Activated CD8-positive, alpha-beta T cell treated with anti-CD3 and anti-CD28 coated beads for 36 hours (primary cell): ENCODE measurements at regions not wholly inside any gene's neighbourhood (a gene's known extent, or its start where the extent isn't known, plus 50 kb on each side); places are given as distances from the start of the nearest gene placed in this dataset.

Experiments
- ATAC-seq: fragments of 200-7000 bp; cut with Tn5 transposase; one replicate; pipeline ENCODE4 v1.10.0; 2021; ENCODE audit warnings: mild to moderate bottlenecking, moderate library complexity
- CTCF ChIA-PET: fragments of 350-600 bp; sonication (Branson Sonifier 250); formaldehyde crosslinking; loops from one replicate; lab custom pipeline; 2021; ENCODE audit warnings: antibody characterized with exemption; lab: Charles Lee
- POLR2A ChIA-PET: fragments of 350-600 bp; sonication (Branson Sonifier 250); formaldehyde crosslinking; loops from one replicate; lab custom pipeline; 2021; ENCODE audit warnings: antibody characterized with exemption; lab: Charles Lee
- DNase-seq: peaks from one replicate; pipeline ENCODE4 v3.0.0-alpha.2; 2020
- H3K27ac Mint-ChIP-seq: one replicate; pipeline ENCODE4 v1.8.0; 2021; ENCODE audit warnings: mild to moderate bottlenecking, mixed read lengths
- H3K27me3 Mint-ChIP-seq: one replicate; pipeline ENCODE4 v1.8.0; 2021; ENCODE audit warnings: mixed read lengths
- H3K36me3 Mint-ChIP-seq: one replicate; pipeline ENCODE4 v1.8.0; 2021; ENCODE audit warnings: low read depth, mixed read lengths
- H3K4me1 Mint-ChIP-seq: one replicate; pipeline ENCODE4 v1.8.0; 2021; ENCODE audit warnings: low read depth, mixed read lengths
- H3K4me3 Mint-ChIP-seq: one replicate; pipeline ENCODE4 v1.8.0; 2021; ENCODE audit warnings: mild to moderate bottlenecking, moderate library complexity, mixed read lengths
- H3K9me3 Mint-ChIP-seq: one replicate; pipeline ENCODE4 v1.8.0; 2021; ENCODE audit warnings: mixed read lengths
- intact Hi-C: fragments of 100-400 bp; cut with micrococcal nuclease; formaldehyde crosslinking; loops from one replicate; pipeline ENCODE4 v1.10.0; 2022
- TF ChIP-seq, protein P1 (sequence below): fragments of 200-600 bp; IDR thresholded peaks from one replicate; pipeline ENCODE4 v1.8.0; 2022; ENCODE audit warnings: antibody characterized with exemption, mild to moderate bottlenecking

DNA sequence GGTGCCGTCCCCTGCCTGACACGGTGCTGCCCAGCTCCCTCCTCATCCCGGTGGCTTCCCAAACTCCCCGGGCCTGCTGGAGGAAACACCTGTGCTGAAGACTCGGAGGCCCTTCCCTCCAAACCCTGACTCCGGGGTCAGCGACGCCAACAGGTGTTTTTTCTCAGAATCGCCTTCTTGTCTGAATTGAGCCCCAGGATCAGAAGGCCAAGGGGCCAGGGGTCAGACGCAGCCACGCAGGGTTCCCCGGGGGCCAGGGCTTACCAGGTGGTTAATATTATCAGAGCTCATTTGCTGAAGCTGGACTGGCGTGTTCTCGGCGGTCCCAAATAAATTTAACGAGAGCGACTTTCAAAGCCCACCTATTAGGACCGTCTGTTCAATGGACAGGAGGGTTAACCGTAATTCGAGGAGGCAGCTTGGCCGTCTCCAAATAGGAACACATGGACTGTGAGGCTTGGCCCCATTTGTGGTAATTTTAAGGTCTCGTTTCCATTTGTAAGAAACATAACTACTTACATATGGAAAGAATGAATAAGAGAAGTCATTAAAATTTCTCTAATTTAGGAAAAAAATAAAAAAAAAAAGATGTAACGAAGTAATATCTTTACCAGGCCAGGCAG is 239.3 kb downstream of the CRLF2 start:
- TF ChIP-seq, protein P1, sequence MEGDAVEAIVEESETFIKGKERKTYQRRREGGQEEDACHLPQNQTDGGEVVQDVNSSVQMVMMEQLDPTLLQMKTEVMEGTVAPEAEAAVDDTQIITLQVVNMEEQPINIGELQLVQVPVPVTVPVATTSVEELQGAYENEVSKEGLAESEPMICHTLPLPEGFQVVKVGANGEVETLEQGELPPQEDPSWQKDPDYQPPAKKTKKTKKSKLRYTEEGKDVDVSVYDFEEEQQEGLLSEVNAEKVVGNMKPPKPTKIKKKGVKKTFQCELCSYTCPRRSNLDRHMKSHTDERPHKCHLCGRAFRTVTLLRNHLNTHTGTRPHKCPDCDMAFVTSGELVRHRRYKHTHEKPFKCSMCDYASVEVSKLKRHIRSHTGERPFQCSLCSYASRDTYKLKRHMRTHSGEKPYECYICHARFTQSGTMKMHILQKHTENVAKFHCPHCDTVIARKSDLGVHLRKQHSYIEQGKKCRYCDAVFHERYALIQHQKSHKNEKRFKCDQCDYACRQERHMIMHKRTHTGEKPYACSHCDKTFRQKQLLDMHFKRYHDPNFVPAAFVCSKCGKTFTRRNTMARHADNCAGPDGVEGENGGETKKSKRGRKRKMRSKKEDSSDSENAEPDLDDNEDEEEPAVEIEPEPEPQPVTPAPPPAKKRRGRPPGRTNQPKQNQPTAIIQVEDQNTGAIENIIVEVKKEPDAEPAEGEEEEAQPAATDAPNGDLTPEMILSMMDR, result no peak
- Mint-ChIP-seq H3K27ac (no peak overlapping the region), H3K36me3 (no peaks in the 10 kb centered on the region), H3K4me1 (no peaks in the 10 kb centered on the region), H3K4me3 (no peak overlapping the region), H3K9me3 (peaks cover 9% of the 10 kb centered on the region), H3K27me3 (peaks cover 1% of the 10 kb centered on the region)
- POLR2A ChIA-PET, result no interaction called here
- DNase-seq (no peak), ATAC-seq (no peak)
- CTCF ChIA-PET, result no interaction called here
- intact Hi-C loops, result no loop called here

DNA sequence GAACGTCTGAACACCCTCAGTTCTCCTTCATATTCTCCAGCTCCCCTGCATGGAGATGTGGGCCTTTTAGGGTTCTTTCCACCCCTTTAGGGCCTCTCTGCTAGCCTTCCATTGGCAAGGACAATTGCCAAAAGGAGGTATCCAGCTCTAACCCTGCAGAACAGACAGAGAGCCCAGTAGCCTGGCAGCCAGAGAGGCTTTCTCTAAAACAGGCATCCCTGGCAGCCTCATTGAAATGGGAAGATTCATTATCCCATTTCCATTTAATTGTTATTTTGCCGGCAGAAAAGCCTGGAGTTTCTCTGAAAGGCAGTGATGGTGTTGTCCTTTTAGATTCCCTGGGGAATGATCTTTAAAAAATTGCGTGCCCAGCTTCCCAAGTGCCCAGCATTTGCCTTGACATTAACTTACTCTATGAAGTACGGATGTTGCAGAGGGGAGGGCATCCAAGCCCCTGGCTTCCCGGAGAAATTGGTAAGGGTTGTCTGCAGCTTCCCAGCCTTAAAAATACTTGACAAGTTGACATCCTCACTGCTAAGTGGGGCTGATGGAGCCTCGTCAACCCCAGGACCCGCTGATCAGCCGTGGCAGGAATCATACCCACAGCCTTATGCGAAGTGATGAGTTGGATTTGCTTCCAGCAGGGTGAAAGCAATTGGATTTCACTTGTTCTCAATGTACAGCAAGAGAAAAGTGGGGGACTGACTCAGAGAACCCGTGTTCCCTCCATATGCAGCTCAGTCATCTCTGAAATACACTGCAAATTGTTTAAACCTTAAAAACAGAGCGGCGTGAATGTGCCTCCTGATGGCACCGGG is 244.1 kb downstream of the CRLF2 start:
- no peak overlapping the region for H3K4me3 Mint-ChIP-seq
- H3K36me3 Mint-ChIP-seq, result no peaks in the 10 kb centered on the region
- DNase-seq, result no peak
- ChIA-PET CTCF (no interaction called here), POLR2A (no interaction called here)
- H3K27me3 Mint-ChIP-seq, result no peaks in the 10 kb centered on the region
- intact Hi-C loops, result no loop called here
- no peaks in the 10 kb centered on the region for H3K9me3 Mint-ChIP-seq
- H3K27ac Mint-ChIP-seq, result no peak overlapping the region
- peaks cover 3% of the 10 kb centered on the region for H3K4me1 Mint-ChIP-seq
- TF ChIP-seq, protein P1, result no peak
- no peak for ATAC-seq

DNA sequence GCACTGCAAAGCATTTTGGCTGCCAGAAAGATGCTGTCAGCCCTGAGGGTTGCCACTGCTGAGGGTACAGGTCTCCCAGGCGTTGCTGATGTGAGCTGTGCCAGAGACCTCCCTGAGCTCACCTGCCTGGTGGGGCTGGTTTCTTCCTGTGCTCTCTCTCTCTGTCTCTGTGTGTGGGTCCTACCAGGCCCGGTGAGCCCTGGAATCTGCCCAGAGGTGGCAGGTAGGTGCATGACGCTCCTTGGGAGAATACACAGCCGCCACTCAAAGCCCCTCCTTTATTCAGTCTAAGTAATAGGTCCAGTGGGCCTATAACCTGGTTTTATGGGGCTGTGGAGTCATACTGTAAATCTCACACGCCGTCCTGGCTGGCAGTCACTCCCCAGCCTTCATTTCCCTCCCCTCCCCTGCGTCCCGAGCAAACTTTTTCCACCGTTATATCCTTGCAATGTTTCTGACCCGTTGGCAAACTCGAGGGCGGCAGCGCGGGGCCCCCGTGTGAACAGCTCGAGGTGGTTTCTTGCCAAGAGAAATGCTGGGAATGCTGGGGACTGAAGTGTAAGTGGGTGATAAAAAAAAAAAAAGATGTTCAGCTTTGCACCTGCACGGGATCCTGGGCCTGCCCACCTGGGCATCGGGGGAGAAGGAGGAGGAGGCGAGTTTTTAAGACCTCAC is 245.9 kb downstream of the CRLF2 start:
- no peak overlapping the region for H3K27ac Mint-ChIP-seq
- CTCF ChIA-PET, result no interaction called here
- no peaks in the 10 kb centered on the region for H3K36me3 Mint-ChIP-seq
- ATAC-seq, result no peak
- no peak overlapping the region for H3K4me3 Mint-ChIP-seq
- H3K27me3 Mint-ChIP-seq, result peaks cover 1% of the 10 kb centered on the region
- POLR2A ChIA-PET, result no interaction called here
- peaks cover 3% of the 10 kb centered on the region for H3K4me1 Mint-ChIP-seq
- intact Hi-C loops, result no loop called here
- TF ChIP-seq, protein P1, result no peak
- no peak for DNase-seq
- no peaks in the 10 kb centered on the region for H3K9me3 Mint-ChIP-seq

DNA sequence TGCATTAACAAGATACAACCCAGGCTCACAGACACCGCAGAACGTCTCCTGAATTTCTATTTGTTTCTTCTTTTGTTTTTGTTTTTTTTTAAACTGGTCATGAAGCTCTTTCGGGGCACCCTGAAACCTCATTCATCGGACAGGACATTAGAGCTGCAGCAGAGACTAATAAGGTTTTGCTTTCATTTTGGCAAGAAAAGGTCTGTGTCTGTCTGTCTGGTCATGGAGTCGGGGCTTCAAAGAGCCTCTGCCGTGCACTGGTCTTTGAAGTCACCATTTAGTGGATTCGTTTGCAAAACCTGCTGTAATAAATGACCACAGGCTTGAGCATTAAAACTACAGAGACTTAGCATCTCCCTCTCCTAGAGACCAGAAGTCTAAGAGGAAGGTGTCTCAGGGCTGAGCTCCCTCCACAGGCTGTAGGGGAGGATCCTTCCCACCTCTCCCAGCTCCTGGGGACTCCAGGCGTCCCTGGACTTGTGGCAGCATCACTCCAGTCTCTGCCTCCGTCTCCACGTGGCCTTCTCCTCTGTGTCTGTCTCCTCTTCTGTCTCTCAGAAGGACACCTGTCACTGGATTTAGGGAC is 247.5 kb downstream of the CRLF2 start:
- Mint-ChIP-seq H3K36me3 (no peaks in the 10 kb centered on the region), H3K4me1 (peaks cover 3% of the 10 kb centered on the region), H3K4me3 (no peak overlapping the region), H3K27ac (no peak overlapping the region), H3K9me3 (no peaks in the 10 kb centered on the region), H3K27me3 (peaks cover 1% of the 10 kb centered on the region)
- ATAC-seq (no peak), DNase-seq (no peak)
- POLR2A ChIA-PET, result no interaction called here
- CTCF ChIA-PET, result no interaction called here
- intact Hi-C loops, result no loop called here
- TF ChIP-seq, protein P1, result no peak
